Neural progenitor cell (in vitro differentiated cells): ENCODE measurements at regions not wholly inside any gene's neighbourhood (a gene's known extent, or its start where the extent isn't known, plus 50 kb on each side); places are given as distances from the start of the nearest gene placed in this dataset.

Source experiments
- DNase-seq: peaks from one replicate; pipeline ENCODE4 v3.0.0-alpha.2; 2016; ENCODE audit warnings: low spot score
- H2AFZ ChIP-seq: fragments of 200-600 bp; sonication (generic); replicated peaks from 2 replicates; pipeline ENCODE4 v1.6.1; 2016; ENCODE audit warnings: antibody characterized with exemption
- H3F3A ChIP-seq: fragments of 200-600 bp; sonication (generic); 2 replicates; pipeline ENCODE4 v1.6.1; 2016; ENCODE audit warnings: antibody characterized with exemption, low read depth
- H3K27ac ChIP-seq: fragments of 200-600 bp; sonication (generic); 2 replicates; pipeline ENCODE4 v1.5.1; 2016; ENCODE audit warnings: mild to moderate bottlenecking
- H3K27me3 ChIP-seq: fragments of 200-600 bp; sonication (generic); 2 replicates; pipeline ENCODE4 v1.6.1; 2016; ENCODE audit warnings: mild to moderate bottlenecking, moderate library complexity
- H3K36me3 ChIP-seq: fragments of 200-600 bp; sonication (generic); 2 replicates; pipeline ENCODE4 v1.5.1; 2016
- H3K4me1 ChIP-seq: fragments of 200-600 bp; sonication (generic); 2 replicates; pipeline ENCODE4 v1.6.1; 2016; ENCODE audit warnings: mixed run types
- H3K4me2 ChIP-seq: fragments of 200-600 bp; sonication (generic); 2 replicates; pipeline ENCODE4 v1.6.1; 2016
- H3K4me3 ChIP-seq: fragments of 200-600 bp; sonication (generic); 2 replicates; pipeline ENCODE4 v1.5.1; 2016
- H3K79me2 ChIP-seq: fragments of 200-600 bp; sonication (generic); 2 replicates; pipeline ENCODE4 v1.6.1; 2016; ENCODE audit warnings: low read depth
- H3K9ac ChIP-seq: fragments of 200-600 bp; sonication (generic); 2 replicates; pipeline ENCODE4 v1.6.1; 2016
- H3K9me3 ChIP-seq: fragments of 200-600 bp; sonication (generic); 2 replicates; pipeline ENCODE4 v1.5.1; 2016; ENCODE audit warnings: low read depth
- H4K20me1 ChIP-seq: fragments of 200-600 bp; sonication (generic); 2 replicates; pipeline ENCODE4 v1.6.1; 2016; ENCODE audit warnings: low read depth
- H3K27ac Mint-ChIP-seq: 3 replicates; pipeline ENCODE4 v1.8.0; 2021; ENCODE audit warnings: mixed read lengths
- H3K27me3 Mint-ChIP-seq: 2 replicates; pipeline ENCODE4 v1.8.0; 2022; ENCODE audit warnings: low read depth, mild to moderate bottlenecking, inconsistent platforms, moderate library complexity, mixed read lengths; ENCODE audit not compliant: insufficient read depth
- H3K36me3 Mint-ChIP-seq: 3 replicates; pipeline ENCODE4 v1.8.0; 2021; ENCODE audit warnings: mixed read lengths
- H3K4me1 Mint-ChIP-seq: 3 replicates; pipeline ENCODE4 v1.8.0; 2021; ENCODE audit warnings: mixed read lengths
- H3K4me3 Mint-ChIP-seq: 3 replicates; pipeline ENCODE4 v1.8.0; 2021; ENCODE audit warnings: mild to moderate bottlenecking, moderate library complexity, mixed read lengths
- H3K9me3 Mint-ChIP-seq: 3 replicates; pipeline ENCODE4 v1.8.0; 2020; ENCODE audit warnings: mixed read lengths
- EZH2 ChIP-seq: fragments of 200-600 bp; sonication (generic); IDR thresholded peaks from 2 replicates; pipeline ENCODE4 v1.6.1; 2017; ENCODE audit warnings: antibody characterized with exemption, mild to moderate bottlenecking, moderate library complexity
- EZH2phosphoT487 ChIP-seq: fragments of 200-600 bp; sonication (generic); IDR thresholded peaks from 2 replicates; pipeline ENCODE4 v1.6.1; 2017; ENCODE audit warnings: antibody characterized with exemption
- TF ChIP-seq, protein P1 (sequence below): fragments of 200-600 bp; sonication (generic); IDR thresholded peaks from 2 replicates; pipeline ENCODE4 v1.5.1; 2017; ENCODE audit warnings: antibody characterized with exemption, mild to moderate bottlenecking

DNA sequence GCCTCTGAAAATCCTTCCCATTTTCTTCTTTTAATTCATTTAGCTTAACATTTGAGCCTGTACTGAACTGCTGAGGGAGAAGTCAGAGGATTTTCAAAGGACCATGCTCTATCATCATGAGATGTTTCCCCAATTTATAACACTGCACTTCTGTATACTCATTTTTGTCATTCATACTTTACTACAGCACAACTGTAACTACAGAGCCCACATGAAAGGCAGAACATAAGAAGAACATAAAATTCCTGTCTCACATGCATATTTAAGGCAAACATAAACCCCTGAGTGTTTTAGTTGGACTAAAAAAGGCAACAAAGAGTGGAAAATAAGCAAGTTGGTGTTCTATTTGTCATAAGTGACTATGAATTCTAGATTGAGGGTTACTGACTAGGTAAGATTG, 237.7 kb upstream of the ARPP21 start:
- Mint-ChIP-seq H3K4me3 (no peak overlapping the region), H3K27ac (no peak overlapping the region), H3K27me3 (no peaks in the 10 kb centered on the region), H3K9me3 (no peaks in the 10 kb centered on the region), H3K36me3 (no peaks in the 10 kb centered on the region), H3K4me1 (no peaks in the 10 kb centered on the region)
- H3K9ac ChIP-seq = no peak overlapping the region
- no peaks in the 10 kb centered on the region for H3K9me3 ChIP-seq
- no peak overlapping the region for H3K27ac ChIP-seq
- DNase-seq = no peak
- no peak overlapping the region for H3K4me3 ChIP-seq
- no peaks in the 10 kb centered on the region for H3F3A ChIP-seq
- TF ChIP-seq EZH2 (no peak), EZH2phosphoT487 (no peak)
- TF ChIP-seq, protein P1, sequence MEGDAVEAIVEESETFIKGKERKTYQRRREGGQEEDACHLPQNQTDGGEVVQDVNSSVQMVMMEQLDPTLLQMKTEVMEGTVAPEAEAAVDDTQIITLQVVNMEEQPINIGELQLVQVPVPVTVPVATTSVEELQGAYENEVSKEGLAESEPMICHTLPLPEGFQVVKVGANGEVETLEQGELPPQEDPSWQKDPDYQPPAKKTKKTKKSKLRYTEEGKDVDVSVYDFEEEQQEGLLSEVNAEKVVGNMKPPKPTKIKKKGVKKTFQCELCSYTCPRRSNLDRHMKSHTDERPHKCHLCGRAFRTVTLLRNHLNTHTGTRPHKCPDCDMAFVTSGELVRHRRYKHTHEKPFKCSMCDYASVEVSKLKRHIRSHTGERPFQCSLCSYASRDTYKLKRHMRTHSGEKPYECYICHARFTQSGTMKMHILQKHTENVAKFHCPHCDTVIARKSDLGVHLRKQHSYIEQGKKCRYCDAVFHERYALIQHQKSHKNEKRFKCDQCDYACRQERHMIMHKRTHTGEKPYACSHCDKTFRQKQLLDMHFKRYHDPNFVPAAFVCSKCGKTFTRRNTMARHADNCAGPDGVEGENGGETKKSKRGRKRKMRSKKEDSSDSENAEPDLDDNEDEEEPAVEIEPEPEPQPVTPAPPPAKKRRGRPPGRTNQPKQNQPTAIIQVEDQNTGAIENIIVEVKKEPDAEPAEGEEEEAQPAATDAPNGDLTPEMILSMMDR = no peak
- H3K27me3 ChIP-seq = no peaks in the 10 kb centered on the region
- no peaks in the 10 kb centered on the region for H4K20me1 ChIP-seq
- H3K4me2 ChIP-seq = no peak overlapping the region
- no peak overlapping the region for H2AFZ ChIP-seq
- no peaks in the 10 kb centered on the region for H3K36me3 ChIP-seq
- no peaks in the 10 kb centered on the region for H3K4me1 ChIP-seq
- H3K79me2 ChIP-seq = no peaks in the 10 kb centered on the region

DNA sequence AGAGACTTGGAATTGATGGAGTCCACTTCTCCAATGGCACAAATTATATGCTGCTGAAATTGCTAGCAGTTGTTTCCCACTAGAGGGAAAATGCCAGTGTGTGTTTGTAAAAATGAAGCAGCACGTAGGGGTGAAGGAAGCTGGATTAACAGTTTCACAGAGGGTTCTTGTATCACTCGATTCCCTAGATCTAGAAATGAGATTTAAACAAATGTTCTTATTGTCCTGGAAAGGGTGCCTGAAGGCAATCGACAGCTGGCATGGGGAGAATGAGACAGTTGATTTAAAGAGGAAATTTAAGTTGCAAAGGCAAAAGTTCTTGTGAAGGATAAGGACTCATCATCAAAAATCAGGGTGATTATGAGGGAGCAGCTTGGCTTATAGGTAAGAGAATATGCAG, 234.8 kb upstream of the ARPP21 start:
- Histone ChIP-seq H3F3A (no peaks in the 10 kb centered on the region), H3K36me3 (no peaks in the 10 kb centered on the region), H3K4me3 (no peak overlapping the region), H3K4me2 (no peak overlapping the region), H3K79me2 (no peaks in the 10 kb centered on the region), H3K4me1 (no peaks in the 10 kb centered on the region), H3K9ac (no peak overlapping the region), H3K27me3 (no peaks in the 10 kb centered on the region), H3K27ac (no peak overlapping the region), H4K20me1 (no peaks in the 10 kb centered on the region), H2AFZ (peak overlapping the region; percentile 48), H3K9me3 (no peaks in the 10 kb centered on the region)
- Mint-ChIP-seq H3K9me3 (no peaks in the 10 kb centered on the region), H3K36me3 (no peaks in the 10 kb centered on the region), H3K27ac (no peak overlapping the region), H3K4me1 (no peaks in the 10 kb centered on the region), H3K27me3 (peaks cover 2% of the 10 kb centered on the region), H3K4me3 (no peak overlapping the region)
- TF ChIP-seq EZH2phosphoT487 = no peak
- TF ChIP-seq, protein P1 = no peak
- no peak for TF ChIP-seq EZH2
- no peak for DNase-seq

DNA sequence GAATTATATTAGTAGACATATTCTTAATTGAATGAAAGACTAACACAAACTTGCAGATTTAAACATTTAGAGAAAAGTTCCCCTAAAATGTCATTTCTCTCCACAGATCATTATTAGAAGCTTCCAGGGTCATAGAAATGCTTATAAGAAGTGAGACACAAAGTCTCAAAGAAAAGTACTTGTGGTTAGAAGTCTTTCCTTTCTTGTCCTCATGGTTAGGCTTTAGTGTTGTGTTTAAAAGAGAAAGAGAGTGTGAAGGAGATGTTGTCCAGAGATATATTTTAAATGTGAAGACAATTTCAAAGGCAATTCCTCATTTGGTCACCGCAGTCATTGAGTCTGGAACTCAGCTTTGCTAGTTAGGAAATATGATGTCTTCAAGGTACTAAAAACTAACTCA, 230.4 kb upstream of the ARPP21 start:
- H3K36me3 Mint-ChIP-seq = no peaks in the 10 kb centered on the region
- TF ChIP-seq EZH2phosphoT487 = no peak
- TF ChIP-seq, protein P1 = no peak
- no peak for TF ChIP-seq EZH2
- peaks cover 2% of the 10 kb centered on the region for H3K27me3 Mint-ChIP-seq
- H3K27me3 ChIP-seq = no peaks in the 10 kb centered on the region
- H3K36me3 ChIP-seq = no peaks in the 10 kb centered on the region
- no peaks in the 10 kb centered on the region for H3K4me1 Mint-ChIP-seq
- no peaks in the 10 kb centered on the region for H3K9me3 Mint-ChIP-seq
- H3K4me3 ChIP-seq = no peak overlapping the region
- H2AFZ ChIP-seq = no peak overlapping the region
- H3K4me1 ChIP-seq = no peaks in the 10 kb centered on the region
- H3F3A ChIP-seq = no peaks in the 10 kb centered on the region
- no peaks in the 10 kb centered on the region for H4K20me1 ChIP-seq
- H3K9me3 ChIP-seq = no peaks in the 10 kb centered on the region
- H3K4me3 Mint-ChIP-seq = no peak overlapping the region
- no peaks in the 10 kb centered on the region for H3K79me2 ChIP-seq
- no peak overlapping the region for H3K27ac ChIP-seq
- H3K27ac Mint-ChIP-seq = no peak overlapping the region
- no peak overlapping the region for H3K4me2 ChIP-seq
- no peak for DNase-seq
- H3K9ac ChIP-seq = no peak overlapping the region

DNA sequence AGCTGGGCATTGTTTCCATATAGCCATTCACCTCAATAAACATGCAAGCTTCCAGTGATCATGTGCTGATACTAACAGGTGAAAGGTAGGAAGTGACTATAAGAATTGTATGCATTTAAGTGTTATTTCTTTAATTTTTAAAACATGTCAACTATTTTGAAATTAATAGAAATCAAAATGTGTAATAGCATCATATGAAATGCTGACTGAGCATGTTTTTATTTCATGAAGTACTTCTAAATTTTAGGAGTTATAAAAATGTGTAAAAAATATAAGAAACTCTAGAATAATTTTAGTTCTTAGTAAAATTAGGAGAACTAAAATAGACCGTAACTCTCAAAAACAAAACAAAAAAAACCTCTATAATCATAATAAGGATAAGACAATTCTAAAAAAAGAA, 229.3 kb upstream of the ARPP21 start:
- Mint-ChIP-seq H3K27ac (no peak overlapping the region), H3K27me3 (peaks cover 2% of the 10 kb centered on the region), H3K9me3 (no peaks in the 10 kb centered on the region), H3K36me3 (no peaks in the 10 kb centered on the region), H3K4me3 (no peak overlapping the region), H3K4me1 (no peaks in the 10 kb centered on the region)
- Histone ChIP-seq H3K27me3 (no peaks in the 10 kb centered on the region), H4K20me1 (no peaks in the 10 kb centered on the region), H3K79me2 (no peaks in the 10 kb centered on the region), H3K4me1 (no peaks in the 10 kb centered on the region), H3K9me3 (no peaks in the 10 kb centered on the region), H3K36me3 (no peaks in the 10 kb centered on the region), H3K9ac (no peak overlapping the region), H3K27ac (no peak overlapping the region), H3F3A (no peaks in the 10 kb centered on the region), H3K4me2 (no peak overlapping the region), H3K4me3 (no peak overlapping the region), H2AFZ (no peak overlapping the region)
- TF ChIP-seq EZH2phosphoT487 (no peak), EZH2 (no peak)
- TF ChIP-seq, protein P1 = no peak
- DNase-seq = no peak
